Kidney (tissue), 13 donors: ENCODE measurements at regions not wholly inside any gene's neighbourhood (a gene's known extent, or its start where the extent isn't known, plus 50 kb on each side); places are given as distances from the start of the nearest gene placed in this dataset.

Source experiments
- DNase-seq, 5 donors: peaks; one replicate each; pipeline ENCODE4 v3.0.0-alpha.2; 2013 to 2020
- FAIRE-seq: peaks from 2 replicates; lab custom pipeline; 2012; peaks lifted over from hg19 to GRCh38; lab: Jason Lieb, UNC
- H3K27ac ChIP-seq, 2 donors: one replicate each; pipeline ENCODE4 v1.7.0; 2013; ENCODE audit warnings: low read depth in 2 of 2, low read length in 2 of 2, inconsistent platforms in 1 of 2
- H3K27me3 ChIP-seq: one replicate; pipeline ENCODE4 v1.7.1; 2013; ENCODE audit warnings: low read length, inconsistent platforms; ENCODE audit not compliant: control insufficient read depth, insufficient read depth
- H3K36me3 ChIP-seq, 3 donors: one replicate each; pipeline versions ENCODE4 v1.7.0 to v1.7.1; 2013; ENCODE audit warnings: low read length in 3 of 3, control low read depth in 1 of 3, inconsistent platforms in 1 of 3; ENCODE audit not compliant: insufficient read depth in 3 of 3, control insufficient read depth in 2 of 3
- H3K4me1 ChIP-seq, 3 donors: one replicate each; pipeline versions ENCODE4 v1.7.0 to v1.7.1; 2013; ENCODE audit warnings: low read length in 3 of 3, inconsistent platforms in 1 of 3, low read depth in 1 of 3; ENCODE audit not compliant: control insufficient read depth in 2 of 3, insufficient read depth in 2 of 3
- H3K4me3 ChIP-seq, 3 donors: one replicate each; pipeline versions ENCODE4 v1.7.0 to v1.8.1; 2013; ENCODE audit warnings: low read length in 3 of 3, control low read depth in 1 of 3, inconsistent platforms in 1 of 3
- H3K9ac ChIP-seq, 3 donors: one replicate each; pipeline versions ENCODE4 v1.7.0 to v1.7.1; 2013; ENCODE audit warnings: low read length in 3 of 3, control low read depth in 1 of 3, inconsistent platforms in 1 of 3
- H3K9me3 ChIP-seq, 3 donors: one replicate each; pipeline versions ENCODE4 v1.7.0 to v1.7.1; 2013; ENCODE audit warnings: low read length in 3 of 3, control low read depth in 1 of 3, inconsistent platforms in 1 of 3; ENCODE audit not compliant: control insufficient read depth in 2 of 3, insufficient read depth in 1 of 3
- intact Hi-C: fragments of 100-400 bp; cut with DNase I; formaldehyde crosslinking; loops from one replicate; pipeline ENCODE4 v1.11.1; 2022
- TF ChIP-seq, protein P1 (sequence below): IDR thresholded peaks from 3 replicates; pipeline ENCODE4 v1.5.1; 2012; ENCODE audit warnings: mild to moderate bottlenecking, moderate library complexity, borderline replicate concordance; ENCODE audit not compliant: insufficient read depth; ENCODE audit errors: extremely low read depth
- donor health status: control.
- donor health status: control.
- donor health status: control.
- donor health status: control.
- donor health status: control.
- donor health status: DM: yes; HTN: yes; CAD: no.
- donor health status: Normal renal cell carcinoma (clear cell type).

DNA sequence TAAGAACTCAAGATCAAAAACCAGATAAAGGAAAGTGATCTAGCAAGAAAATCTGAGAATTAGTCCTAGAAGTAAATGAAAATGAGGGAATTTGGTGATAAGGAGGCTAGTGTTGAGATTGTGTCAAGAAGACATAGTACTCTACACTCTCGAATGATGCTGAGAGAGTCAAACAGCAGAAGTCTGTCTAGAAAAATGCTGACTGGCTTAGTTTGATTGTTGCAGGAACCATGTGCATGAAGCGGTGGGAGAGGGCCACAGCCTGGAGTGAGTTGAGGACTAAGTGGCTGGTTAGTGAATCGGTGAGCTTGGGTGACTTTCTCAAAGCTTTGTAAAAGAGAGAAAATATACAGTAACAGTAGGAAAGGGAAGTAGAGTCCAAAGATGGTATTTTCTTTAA, 124.5 kb downstream of the LRIG3 start:
- no peak overlapping the region for H3K4me3 ChIP-seq
- TF ChIP-seq, protein P1, sequence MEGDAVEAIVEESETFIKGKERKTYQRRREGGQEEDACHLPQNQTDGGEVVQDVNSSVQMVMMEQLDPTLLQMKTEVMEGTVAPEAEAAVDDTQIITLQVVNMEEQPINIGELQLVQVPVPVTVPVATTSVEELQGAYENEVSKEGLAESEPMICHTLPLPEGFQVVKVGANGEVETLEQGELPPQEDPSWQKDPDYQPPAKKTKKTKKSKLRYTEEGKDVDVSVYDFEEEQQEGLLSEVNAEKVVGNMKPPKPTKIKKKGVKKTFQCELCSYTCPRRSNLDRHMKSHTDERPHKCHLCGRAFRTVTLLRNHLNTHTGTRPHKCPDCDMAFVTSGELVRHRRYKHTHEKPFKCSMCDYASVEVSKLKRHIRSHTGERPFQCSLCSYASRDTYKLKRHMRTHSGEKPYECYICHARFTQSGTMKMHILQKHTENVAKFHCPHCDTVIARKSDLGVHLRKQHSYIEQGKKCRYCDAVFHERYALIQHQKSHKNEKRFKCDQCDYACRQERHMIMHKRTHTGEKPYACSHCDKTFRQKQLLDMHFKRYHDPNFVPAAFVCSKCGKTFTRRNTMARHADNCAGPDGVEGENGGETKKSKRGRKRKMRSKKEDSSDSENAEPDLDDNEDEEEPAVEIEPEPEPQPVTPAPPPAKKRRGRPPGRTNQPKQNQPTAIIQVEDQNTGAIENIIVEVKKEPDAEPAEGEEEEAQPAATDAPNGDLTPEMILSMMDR: no peak
- no peak overlapping the region for H3K9ac ChIP-seq
- FAIRE-seq (no peak), DNase-seq (no peak)
- intact Hi-C loops: no loop called here
- no peaks in the 10 kb centered on the region for H3K4me1 ChIP-seq
- H3K27me3 ChIP-seq: no peaks in the 10 kb centered on the region
- H3K36me3 ChIP-seq: no peaks in the 10 kb centered on the region
- H3K9me3 ChIP-seq: no peaks in the 10 kb centered on the region
- H3K27ac ChIP-seq: no peak overlapping the region

DNA sequence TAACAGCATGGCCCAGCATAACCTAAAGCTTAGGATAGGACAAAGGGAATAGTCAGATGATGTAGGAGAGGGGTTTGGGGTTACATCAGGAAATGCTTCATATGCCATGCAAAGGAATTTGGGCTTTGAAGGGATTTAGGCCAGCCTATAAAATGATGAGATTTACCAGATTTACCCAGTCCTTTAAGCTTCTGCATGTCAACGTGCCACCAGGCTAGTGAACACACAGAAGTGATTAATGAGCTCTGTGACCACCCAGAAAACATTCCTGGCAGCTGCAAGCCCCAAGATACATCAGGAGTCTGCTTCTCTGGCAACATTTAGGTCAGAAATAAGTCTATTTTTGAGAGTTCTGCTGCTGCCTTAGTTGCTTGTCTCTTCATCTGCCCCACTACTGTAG, 118.3 kb downstream of the LRIG3 start:
- FAIRE-seq: no peak
- DNase-seq: peak in 1 of 5 donors; percentile 11
- no peaks in the 10 kb centered on the region for H3K9me3 ChIP-seq
- TF ChIP-seq, protein P1: no peak
- no peak overlapping the region for H3K4me3 ChIP-seq
- H3K36me3 ChIP-seq: no peaks in the 10 kb centered on the region
- no peaks in the 10 kb centered on the region for H3K27me3 ChIP-seq
- H3K9ac ChIP-seq: no peak overlapping the region
- H3K4me1 ChIP-seq: no peaks in the 10 kb centered on the region
- H3K27ac ChIP-seq: no peak overlapping the region
- intact Hi-C loops: no loop called here

DNA sequence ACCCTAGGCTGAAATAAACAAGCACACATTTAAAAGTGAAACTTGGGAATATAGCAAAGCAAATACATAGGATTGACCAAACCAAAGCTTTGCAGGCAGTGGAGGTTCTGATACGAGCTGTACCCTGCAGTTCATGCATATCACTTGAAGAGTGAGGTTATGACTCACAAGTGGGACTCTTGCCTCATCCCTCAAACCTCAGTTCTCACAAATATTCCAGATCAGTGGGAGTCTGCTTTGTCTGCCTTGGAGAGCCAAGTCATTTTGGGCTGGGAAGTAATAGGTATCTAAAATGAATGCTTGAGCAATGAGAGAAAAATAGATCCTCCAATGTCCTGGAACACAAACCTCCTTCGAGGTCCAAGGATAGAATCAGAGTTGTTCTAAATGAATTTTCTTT, 116.4 kb downstream of the LRIG3 start:
- H3K9ac ChIP-seq: no peak overlapping the region
- intact Hi-C loops: no loop called here
- H3K36me3 ChIP-seq: no peaks in the 10 kb centered on the region
- TF ChIP-seq, protein P1: no peak
- H3K4me1 ChIP-seq: no peaks in the 10 kb centered on the region
- no peak overlapping the region for H3K27ac ChIP-seq
- no peak overlapping the region for H3K4me3 ChIP-seq
- FAIRE-seq (no peak), DNase-seq (no peak)
- no peaks in the 10 kb centered on the region for H3K9me3 ChIP-seq
- no peaks in the 10 kb centered on the region for H3K27me3 ChIP-seq

DNA sequence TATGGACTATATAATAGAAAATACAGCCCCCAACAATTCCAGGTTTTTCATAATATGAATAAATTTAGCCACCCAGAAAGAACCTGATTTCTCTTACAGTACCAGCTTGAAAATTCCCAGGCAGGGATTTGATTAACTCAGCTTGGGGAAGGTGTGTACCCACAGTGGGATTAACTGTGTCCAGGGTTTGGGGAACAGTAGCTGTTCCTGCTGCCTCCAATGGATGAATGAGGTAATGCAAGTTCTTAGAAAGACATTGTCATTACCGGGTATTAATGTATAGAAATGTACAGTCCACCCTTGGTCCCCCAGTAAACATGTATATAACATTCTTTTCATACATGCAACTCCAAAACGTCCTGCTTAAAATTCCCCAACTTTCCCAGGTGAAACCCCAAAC, 115.6 kb downstream of the LRIG3 start:
- Histone ChIP-seq H3K27ac (no peak overlapping the region), H3K4me3 (no peak overlapping the region), H3K4me1 (no peaks in the 10 kb centered on the region), H3K9ac (no peak overlapping the region), H3K36me3 (no peaks in the 10 kb centered on the region), H3K27me3 (no peaks in the 10 kb centered on the region), H3K9me3 (no peaks in the 10 kb centered on the region)
- no peak for DNase-seq
- TF ChIP-seq, protein P1: no peak
- intact Hi-C loops: no loop called here
- FAIRE-seq: no peak
